ENCODE measurements at regions not wholly inside any gene's neighbourhood (a gene's known extent, or its start where the extent isn't known, plus 50 kb on each side); places are given as distances from the start of the nearest gene placed in this dataset.

DNA sequence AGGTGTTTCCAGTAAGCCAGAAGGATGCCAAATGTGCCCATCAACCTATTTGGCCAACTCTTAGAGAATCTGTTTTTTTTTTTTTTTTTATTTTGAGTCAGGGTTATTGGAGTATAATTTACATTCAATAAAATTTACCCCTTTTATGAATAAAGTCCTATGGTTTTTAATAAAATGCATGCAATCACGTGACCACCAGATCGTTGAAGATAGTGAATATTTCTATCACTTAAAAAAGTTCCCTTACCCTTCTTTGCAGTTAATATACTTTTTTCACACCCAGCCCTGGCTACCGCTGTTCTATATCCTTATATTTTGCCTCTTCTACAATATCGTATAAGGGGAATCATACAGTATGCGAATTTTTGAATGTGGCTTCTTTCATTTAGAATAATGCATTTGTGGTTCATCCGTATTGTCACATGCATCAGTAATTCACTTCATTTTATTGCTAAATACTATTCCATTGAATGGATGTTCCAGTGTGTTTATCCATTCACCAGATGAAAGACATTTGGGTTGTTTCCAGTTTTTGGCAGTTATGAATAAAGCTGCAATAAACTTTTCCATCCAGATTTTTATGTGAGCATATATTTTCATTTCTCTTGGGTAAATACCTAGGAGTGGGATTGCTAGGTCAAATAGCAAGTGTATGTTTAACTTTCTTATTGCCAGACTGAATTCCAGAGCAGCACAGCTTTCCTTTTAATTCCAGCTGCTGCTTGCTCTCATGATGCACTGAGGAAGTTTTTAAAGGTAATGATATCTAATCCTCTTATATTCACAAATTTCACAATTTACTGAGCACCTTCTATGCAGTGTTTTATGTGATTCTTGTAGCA lies 156.3 kb upstream of the NT5C1B start:
- Histone ChIP-seq H3K9me3 (ENCODE audit: control insufficient read depth, insufficient read depth, low read depth, low read length) (no peaks in the 10 kb centered on the region), H3K27ac (ENCODE audit: extremely low read depth, low read depth, low read length) (no peak overlapping the region), H3K4me3 (ENCODE audit: low read depth, low read length) (no peak overlapping the region), H3K4me1 (ENCODE audit: control insufficient read depth, insufficient read depth, low read length) (peaks cover 4% of the 10 kb centered on the region; the same call in 1 of the 2 replicates), H3K36me3 (ENCODE audit: control insufficient read depth in 2 of 2, insufficient read depth in 1 of 2, low read length in 2 of 2) (no peaks in the 10 kb centered on the region)
- CTCF ChIA-PET, result interaction anchor here (0.6 to 1.2 kb wide), 5 partner anchors 11 to 768 kb away, joined by 3 to 6 read pairs (median 3); no protein-coding TSS in a partner anchor
- POLR2A ChIA-PET, result no interaction called here
- no peak for TF ChIP-seq MYNN (tag by site-specific recombination; IDR thresholded peaks at IDR 0.05; ENCODE audit: borderline replicate concordance)
- no peak for TF ChIP-seq ZNF146 (tag by site-specific recombination; IDR thresholded peaks at IDR 0.05)
- no peak for TF ChIP-seq ZNF76 (tag by site-specific recombination; IDR thresholded peaks at IDR 0.05; ENCODE audit: borderline replicate concordance, low read depth)
- TF ChIP-seq ZNF184 (tag by site-specific recombination; IDR thresholded peaks at IDR 0.05), result no peak
- TF ChIP-seq ZSCAN18 (tag by site-specific recombination; IDR thresholded peaks at IDR 0.05), result no peak
- TF ChIP-seq, protein P1, sequence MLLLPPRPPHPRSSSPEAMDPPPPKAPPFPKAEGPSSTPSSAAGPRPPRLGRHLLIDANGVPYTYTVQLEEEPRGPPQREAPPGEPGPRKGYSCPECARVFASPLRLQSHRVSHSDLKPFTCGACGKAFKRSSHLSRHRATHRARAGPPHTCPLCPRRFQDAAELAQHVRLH (tag by site-specific recombination; IDR thresholded peaks at IDR 0.05), result no peak

- no peaks in the 10 kb centered on the region for H3K4me1 ChIP-seq (ENCODE audit: control insufficient read depth, insufficient read depth, low read length)
- H3K4me3 ChIP-seq (ENCODE audit: low read depth, low read length), result no peak overlapping the region
- H3K27ac ChIP-seq (ENCODE audit: extremely low read depth, low read depth, low read length), result no peak overlapping the region
- no peaks in the 10 kb centered on the region for H3K9me3 ChIP-seq (ENCODE audit: control insufficient read depth, insufficient read depth, low read depth, low read length)
- ChIA-PET CTCF (interaction anchor here (0.6 to 2.3 kb wide), 2 partner anchors 221 to 621 kb away, joined by 3 to 8 read pairs; no protein-coding TSS in a partner anchor), POLR2A (interaction anchor here (0.5 kb wide), 1 partner anchor 12 kb away, joined by 3 read pairs; no protein-coding TSS in a partner anchor)
- no peaks in the 10 kb centered on the region for H3K36me3 ChIP-seq (ENCODE audit: control insufficient read depth in 2 of 2, insufficient read depth in 1 of 2, low read length in 2 of 2)
- TF ChIP-seq ELK4 (IDR thresholded peaks at IDR 0.05; ENCODE audit: borderline replicate concordance, low read depth, low read length) (no peak), ZNF426 (tag by site-specific recombination; IDR thresholded peaks at IDR 0.05) (no peak), OSR2 (tag by site-specific recombination; IDR thresholded peaks at IDR 0.05) (no peak), ZNF175 (tag by site-specific recombination; IDR thresholded peaks at IDR 0.05) (no peak), ZNF701 (tag by site-specific recombination; IDR thresholded peaks at IDR 0.05) (no peak), YY2 (tag by site-specific recombination; IDR thresholded peaks at IDR 0.05) (no peak), ZNF521 (tag by site-specific recombination; IDR thresholded peaks at IDR 0.05) (no peak), ZNF416 (tag by site-specific recombination; IDR thresholded peaks at IDR 0.05) (no peak), GLIS1 (tag by site-specific recombination; IDR thresholded peaks at IDR 0.05) (no peak), IKZF3 (tag by site-specific recombination; IDR thresholded peaks at IDR 0.05) (no peak), ZNF302 (tag by site-specific recombination; IDR thresholded peaks at IDR 0.05; ENCODE audit: low read depth) (no peak), PBX3 (CRISPR knock-in tag; IDR thresholded peaks at IDR 0.05) (no peak), ZFP41 (tag by site-specific recombination; IDR thresholded peaks at IDR 0.05; ENCODE audit: borderline replicate concordance) (no peak)
- TF ChIP-seq, protein P2, sequence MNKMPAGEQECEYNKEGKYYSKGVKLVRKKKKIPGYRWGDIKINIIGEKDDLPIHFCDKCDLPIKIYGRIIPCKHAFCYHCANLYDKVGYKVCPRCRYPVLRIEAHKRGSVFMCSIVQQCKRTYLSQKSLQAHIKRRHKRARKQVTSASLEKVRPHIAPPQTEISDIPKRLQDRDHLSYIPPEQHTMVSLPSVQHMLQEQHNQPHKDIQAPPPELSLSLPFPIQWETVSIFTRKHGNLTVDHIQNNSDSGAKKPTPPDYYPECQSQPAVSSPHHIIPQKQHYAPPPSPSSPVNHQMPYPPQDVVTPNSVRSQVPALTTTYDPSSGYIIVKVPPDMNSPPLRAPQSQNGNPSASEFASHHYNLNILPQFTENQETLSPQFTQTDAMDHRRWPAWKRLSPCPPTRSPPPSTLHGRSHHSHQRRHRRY (tag by site-specific recombination; IDR thresholded peaks at IDR 0.05), result no peak
- TF ChIP-seq, protein P3, sequence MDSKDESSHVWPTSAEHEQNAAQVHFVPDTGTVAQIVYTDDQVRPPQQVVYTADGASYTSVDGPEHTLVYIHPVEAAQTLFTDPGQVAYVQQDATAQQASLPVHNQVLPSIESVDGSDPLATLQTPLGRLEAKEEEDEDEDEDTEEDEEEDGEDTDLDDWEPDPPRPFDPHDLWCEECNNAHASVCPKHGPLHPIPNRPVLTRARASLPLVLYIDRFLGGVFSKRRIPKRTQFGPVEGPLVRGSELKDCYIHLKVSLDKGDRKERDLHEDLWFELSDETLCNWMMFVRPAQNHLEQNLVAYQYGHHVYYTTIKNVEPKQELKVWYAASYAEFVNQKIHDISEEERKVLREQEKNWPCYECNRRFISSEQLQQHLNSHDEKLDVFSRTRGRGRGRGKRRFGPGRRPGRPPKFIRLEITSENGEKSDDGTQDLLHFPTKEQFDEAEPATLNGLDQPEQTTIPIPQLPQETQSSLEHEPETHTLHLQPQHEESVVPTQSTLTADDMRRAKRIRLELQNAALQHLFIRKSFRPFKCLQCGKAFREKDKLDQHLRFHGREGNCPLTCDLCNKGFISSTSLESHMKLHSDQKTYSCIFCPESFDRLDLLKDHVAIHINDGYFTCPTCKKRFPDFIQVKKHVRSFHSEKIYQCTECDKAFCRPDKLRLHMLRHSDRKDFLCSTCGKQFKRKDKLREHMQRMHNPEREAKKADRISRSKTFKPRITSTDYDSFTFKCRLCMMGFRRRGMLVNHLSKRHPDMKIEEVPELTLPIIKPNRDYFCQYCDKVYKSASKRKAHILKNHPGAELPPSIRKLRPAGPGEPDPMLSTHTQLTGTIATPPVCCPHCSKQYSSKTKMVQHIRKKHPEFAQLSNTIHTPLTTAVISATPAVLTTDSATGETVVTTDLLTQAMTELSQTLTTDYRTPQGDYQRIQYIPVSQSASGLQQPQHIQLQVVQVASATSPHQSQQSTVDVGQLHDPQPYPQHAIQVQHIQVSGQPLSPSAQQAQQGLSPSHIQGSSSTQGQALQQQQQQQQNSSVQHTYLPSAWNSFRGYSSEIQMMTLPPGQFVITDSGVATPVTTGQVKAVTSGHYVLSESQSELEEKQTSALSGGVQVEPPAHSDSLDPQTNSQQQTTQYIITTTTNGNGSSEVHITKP (tag by site-specific recombination; IDR thresholded peaks at IDR 0.05), result no peak
- TF ChIP-seq, protein P4, sequence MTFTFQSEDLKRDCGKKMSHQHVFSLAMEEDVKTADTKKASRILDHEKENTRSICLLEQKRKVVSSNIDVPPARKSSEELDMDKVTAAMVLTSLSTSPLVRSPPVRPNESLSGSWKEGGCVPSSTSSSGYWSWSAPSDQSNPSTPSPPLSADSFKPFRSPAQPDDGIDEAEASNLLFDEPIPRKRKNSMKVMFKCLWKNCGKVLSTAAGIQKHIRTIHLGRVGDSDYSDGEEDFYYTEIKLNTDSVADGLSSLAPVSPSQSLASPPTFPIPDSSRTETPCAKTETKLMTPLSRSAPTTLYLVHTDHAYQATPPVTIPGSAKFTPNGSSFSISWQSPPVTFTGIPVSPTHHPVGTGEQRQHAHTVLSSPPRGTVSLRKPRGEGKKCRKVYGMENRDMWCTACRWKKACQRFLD (tag by site-specific recombination; IDR thresholded peaks at IDR 0.05), result no peak
Observed at GRCh38 chr2:18741895-18742732, 152.7 kb upstream of the NT5C1B start.

Measured in HEK293 (cell line).